Retina (tissue), 1 donor: ENCODE measurements at regions not wholly inside any gene's neighbourhood (a gene's known extent, or its start where the extent isn't known, plus 50 kb on each side); places are given as distances from the start of the nearest gene placed in this dataset.

Experiments used
- DNase-seq: peaks from one replicate; pipeline ENCODE4 v3.0.0-alpha.2; 2016

- peak; percentile 66 for DNase-seq
These were observed 283.1 kb downstream of the LMX1A start for GRCh38 chr1:165073185-165074007.

- no peak for DNase-seq
These were observed 285.8 kb downstream of the LMX1A start for GRCh38 chr1:165070675-165071074.

- no peak for DNase-seq
These were observed 286.7 kb downstream of the LMX1A start for GRCh38 chr1:165069829-165070228.

- DNase-seq, result no peak
These were observed 287.8 kb downstream of the LMX1A start for GRCh38 chr1:165068741-165069140.

- no peak for DNase-seq
These were observed 288.7 kb downstream of the LMX1A start for GRCh38 chr1:165067829-165068228.

- no peak for DNase-seq
These were observed 293.1 kb downstream of the LMX1A start for GRCh38 chr1:165063181-165063965.

GRCh38 chr1:165062346-165062745 lies 294.2 kb downstream of the LMX1A start:
- no peak for DNase-seq

- no peak for DNase-seq
These were observed 296.2 kb downstream of the LMX1A start for GRCh38 chr1:165060285-165060793.

- no peak for DNase-seq
These were observed 298.6 kb downstream of the LMX1A start for GRCh38 chr1:165057956-165058355.

- DNase-seq, result no peak
These were observed 299.6 kb downstream of the LMX1A start for GRCh38 chr1:165056914-165057313.

- DNase-seq, result no peak
These were observed 300.9 kb downstream of the LMX1A start for GRCh38 chr1:165055581-165055980.

GRCh38 chr1:165054627-165055026 lies 301.9 kb downstream of the LMX1A start:
- DNase-seq, result no peak

GRCh38 chr1:165053351-165053750 lies 303.2 kb downstream of the LMX1A start:
- DNase-seq, result no peak

GRCh38 chr1:165052936-165053335 lies 303.6 kb downstream of the LMX1A start:
- DNase-seq, result no peak

- DNase-seq, result no peak
These were observed 304.1 kb downstream of the LMX1A start for GRCh38 chr1:165052431-165052830.

- DNase-seq, result no peak
These were observed 306.3 kb downstream of the LMX1A start for GRCh38 chr1:165050246-165050645.

- DNase-seq, result no peak
These were observed 308.5 kb downstream of the LMX1A start for GRCh38 chr1:165047994-165048393.

- DNase-seq, result no peak
These were observed 310.6 kb downstream of the LMX1A start for GRCh38 chr1:165045902-165046301.

- no peak for DNase-seq
These were observed 315.9 kb downstream of the LMX1A start for GRCh38 chr1:165040641-165041040.

- DNase-seq, result no peak
These were observed 316.5 kb downstream of the LMX1A start for GRCh38 chr1:165039996-165040395.

- no peak for DNase-seq
These were observed 320.1 kb downstream of the LMX1A start for GRCh38 chr1:165036403-165036802.

GRCh38 chr1:165034136-165034809 lies 322.2 kb downstream of the LMX1A start:
- no peak for DNase-seq

- no peak for DNase-seq
These were observed 325.5 kb downstream of the LMX1A start for GRCh38 chr1:165031001-165031400.
